Activated CD8-positive, alpha-beta memory T cell treated with anti-CD3 and anti-CD28 coated beads for 36 hours (primary cell): ENCODE measurements at regions not wholly inside any gene's neighbourhood (a gene's known extent, or its start where the extent isn't known, plus 50 kb on each side); places are given as distances from the start of the nearest gene placed in this dataset.
"Not testable (repeated sequence)": the region's sequence is repeated elsewhere in the genome, so short reads cannot be mapped to it uniquely, and the experiment has no call there.

Source experiments
- CTCF ChIA-PET: fragments of 350-600 bp; sonication (Branson Sonifier 250); formaldehyde crosslinking; loops from one replicate; lab custom pipeline; 2021; ENCODE audit warnings: antibody characterized with exemption; lab: Charles Lee
- POLR2A ChIA-PET: fragments of 350-600 bp; sonication (Branson Sonifier 250); formaldehyde crosslinking; loops from one replicate; lab custom pipeline; 2021; ENCODE audit warnings: antibody characterized with exemption; lab: Charles Lee

DNA sequence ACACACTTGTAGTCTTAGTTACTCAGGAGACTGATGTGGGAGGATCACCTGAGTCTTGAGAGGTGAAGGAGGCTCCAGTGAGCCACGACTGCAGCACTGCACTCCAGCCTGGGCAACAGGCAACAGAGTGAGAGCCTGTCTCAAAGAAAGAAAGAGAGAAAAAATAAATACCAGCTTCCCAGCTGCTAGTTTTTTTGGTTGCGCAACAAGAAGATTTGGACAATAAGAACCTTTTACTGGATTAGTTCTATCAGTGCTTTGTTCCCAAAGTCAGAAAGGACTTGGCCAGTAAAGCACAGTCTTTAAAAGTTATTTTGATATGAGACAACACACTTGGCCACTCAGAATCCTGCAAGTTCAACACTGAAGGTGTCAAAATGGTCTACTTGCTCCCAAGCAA lies 768.1 kb upstream of the LRFN5 start:
- ChIA-PET POLR2A (no interaction called here), CTCF (no interaction called here)

DNA sequence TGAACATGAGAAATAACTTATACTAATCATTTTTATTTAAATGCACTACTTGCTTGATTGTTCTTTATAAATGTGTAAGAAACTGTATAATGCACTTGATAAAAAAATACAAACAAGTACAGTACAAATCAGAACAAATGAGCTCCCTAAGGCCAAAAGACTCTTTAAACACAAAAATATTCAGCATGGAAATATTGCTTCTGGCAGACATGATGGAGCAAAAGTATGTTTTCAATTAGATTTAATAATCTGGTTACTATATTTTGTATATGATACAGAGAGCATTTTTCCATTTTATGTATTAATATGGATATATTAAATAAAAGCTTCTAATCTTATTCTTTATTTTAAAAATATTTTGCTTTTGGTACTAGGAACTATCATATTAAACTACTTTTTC lies 800.2 kb upstream of the LRFN5 start:
- CTCF ChIA-PET = no interaction called here
- POLR2A ChIA-PET = no interaction called here

DNA sequence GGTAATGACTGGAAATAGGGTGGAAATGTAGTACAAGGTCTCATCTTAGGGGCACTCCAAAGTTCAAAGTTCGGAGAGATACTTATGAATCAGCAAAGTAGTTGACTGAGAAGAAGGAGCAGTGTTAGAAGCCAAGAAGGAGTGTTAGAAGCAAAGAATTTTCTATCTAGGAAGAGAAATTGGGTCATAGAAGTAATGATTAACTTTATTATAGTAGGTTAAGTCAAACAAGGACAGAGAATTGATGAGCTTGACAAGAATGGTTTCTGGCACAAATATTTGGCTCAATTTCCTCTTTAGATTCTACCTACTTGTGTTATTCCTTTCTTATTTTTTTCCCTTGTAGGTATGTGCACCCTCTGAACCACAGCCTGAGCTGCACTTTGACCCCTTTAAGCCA lies 810.5 kb upstream of the LRFN5 start:
- ChIA-PET CTCF (no interaction called here), POLR2A (no interaction called here)

- ChIA-PET POLR2A (no interaction called here), CTCF (no interaction called here)
Measured at GRCh38 chr14:40784860-40785259, 821.8 kb upstream of the LRFN5 start.

GRCh38 chr14:40762685-40763084 lies 844.0 kb upstream of the LRFN5 start:
- POLR2A ChIA-PET = no interaction called here
- CTCF ChIA-PET = no interaction called here

DNA sequence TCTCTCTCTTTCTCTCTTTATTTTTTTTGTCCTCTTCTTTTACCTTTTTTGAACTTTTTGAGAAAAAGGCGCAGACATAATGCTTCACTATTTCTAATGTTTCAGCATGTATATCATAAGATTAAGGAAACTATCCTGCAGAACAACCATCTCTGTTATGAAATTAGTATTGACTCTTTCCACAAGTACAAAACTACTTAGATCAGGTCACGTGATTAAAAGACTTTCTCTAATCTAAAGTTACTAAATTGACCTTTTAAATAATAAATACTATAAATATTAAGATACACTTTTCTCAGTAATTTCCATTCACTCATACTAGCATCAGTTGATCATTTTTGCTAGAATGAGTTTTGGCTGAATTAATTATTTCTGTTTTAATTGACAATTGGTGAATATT lies 844.5 kb upstream of the LRFN5 start:
- CTCF ChIA-PET = no interaction called here
- POLR2A ChIA-PET = no interaction called here

- ChIA-PET CTCF (no interaction called here), POLR2A (no interaction called here)
Measured at GRCh38 chr14:40760704-40761103, 846.0 kb upstream of the LRFN5 start.

DNA sequence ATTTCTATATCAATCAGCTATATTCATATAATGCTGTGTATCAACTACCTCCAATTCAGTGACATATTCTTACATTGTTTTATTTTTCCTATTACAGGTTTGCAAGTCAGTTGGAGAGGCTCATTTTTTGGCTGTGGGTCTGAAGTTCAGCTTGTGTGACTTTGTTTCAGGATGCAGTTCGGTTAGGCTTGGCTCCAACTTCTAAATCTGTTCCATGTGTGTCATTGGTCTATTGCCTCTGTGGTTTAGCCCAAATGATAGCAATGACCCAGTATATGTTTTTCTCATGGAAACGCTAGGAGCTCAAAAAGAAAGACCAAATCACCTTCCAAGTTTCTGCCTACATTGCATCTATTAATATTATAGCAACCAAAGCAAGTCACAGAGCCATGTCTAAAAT lies 848.6 kb upstream of the LRFN5 start:
- POLR2A ChIA-PET = no interaction called here
- CTCF ChIA-PET = no interaction called here

DNA sequence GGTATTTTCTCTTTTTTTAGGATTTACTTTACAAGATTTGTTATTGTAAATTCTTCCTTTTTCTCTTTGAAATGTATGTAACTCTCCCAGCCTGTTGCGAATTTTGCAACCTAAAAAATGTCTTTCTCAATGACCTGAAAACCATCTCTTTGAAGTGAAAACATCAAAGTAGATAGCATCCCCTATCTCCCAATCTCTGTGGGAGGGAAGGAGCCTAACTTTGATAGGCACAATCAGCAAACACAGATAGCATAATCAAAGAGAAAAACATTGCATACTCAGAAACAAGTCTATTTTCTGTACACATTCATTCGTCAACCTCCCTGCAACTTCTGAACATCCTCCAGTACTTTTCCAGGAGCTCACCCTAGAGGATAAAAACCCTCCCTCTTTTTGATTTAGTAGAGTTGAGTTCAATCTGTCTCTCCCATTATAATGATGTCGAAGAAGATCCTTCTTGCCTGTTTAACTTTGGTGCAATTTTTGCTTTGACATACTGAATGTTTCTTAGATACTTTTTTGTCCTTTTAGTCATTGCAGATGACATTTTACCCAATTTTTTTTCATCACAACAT lies 849.2 kb upstream of the LRFN5 start:
- POLR2A ChIA-PET = no interaction called here
- CTCF ChIA-PET = no interaction called here

GRCh38 chr14:40733206-40733605 lies 873.5 kb upstream of the LRFN5 start:
- CTCF ChIA-PET = no interaction called here
- POLR2A ChIA-PET = no interaction called here

- CTCF ChIA-PET = no interaction called here
- POLR2A ChIA-PET = no interaction called here
Measured at GRCh38 chr14:40727107-40727506, 879.6 kb upstream of the LRFN5 start.

GRCh38 chr14:40713387-40713786 lies 893.3 kb upstream of the LRFN5 start:
- POLR2A ChIA-PET = no interaction called here

DNA sequence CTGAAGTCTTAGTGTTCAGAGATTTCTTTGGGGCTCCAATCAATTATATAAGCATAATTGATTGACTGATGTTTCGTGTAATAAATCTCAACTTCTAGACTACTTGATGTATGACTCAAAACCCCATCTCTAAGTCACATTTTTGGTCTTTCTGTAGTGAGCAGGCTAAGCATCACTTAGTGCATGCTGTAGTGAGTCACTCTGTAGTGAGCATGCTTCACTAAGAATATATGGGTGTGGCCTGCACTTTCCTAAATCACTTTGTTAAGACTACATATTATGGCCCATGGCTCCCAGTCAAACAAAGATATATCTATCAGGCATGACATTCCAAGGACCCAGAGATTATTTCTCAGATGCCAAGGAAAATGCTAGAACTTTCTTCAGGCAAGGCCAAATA lies 909.4 kb upstream of the LRFN5 start:
- CTCF ChIA-PET = no interaction called here

More at GRCh38 chr14:40713387-40713786, 893.3 kb upstream of the LRFN5 start:
- CTCF ChIA-PET = no interaction called here

GRCh38 chr14:40694023-40694422 lies 912.7 kb upstream of the LRFN5 start:
- ChIA-PET CTCF (no interaction called here), POLR2A (no interaction called here)

More for the DNA sequence above, 909.4 kb upstream of the LRFN5 start:
- POLR2A ChIA-PET = no interaction called here

DNA sequence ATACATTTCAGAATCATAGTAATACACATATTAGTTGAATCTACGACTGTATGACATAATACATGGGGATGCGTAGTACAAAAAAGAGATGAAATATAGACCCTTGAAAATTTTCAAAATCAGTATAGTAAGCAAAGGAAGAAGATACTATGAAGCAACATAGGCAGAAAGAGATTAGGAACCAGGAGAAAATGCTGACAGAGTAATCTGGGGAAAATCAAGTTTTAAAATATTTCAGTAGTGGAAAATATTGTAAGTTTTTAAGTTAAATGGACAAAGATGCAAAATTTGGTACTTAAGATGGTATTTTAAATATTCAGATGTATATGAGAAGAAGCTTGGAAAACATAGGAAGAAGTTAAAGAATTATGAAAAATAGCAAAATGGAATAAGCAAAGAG lies 915.6 kb upstream of the LRFN5 start:
- POLR2A ChIA-PET = no interaction called here
- CTCF ChIA-PET = no interaction called here

DNA sequence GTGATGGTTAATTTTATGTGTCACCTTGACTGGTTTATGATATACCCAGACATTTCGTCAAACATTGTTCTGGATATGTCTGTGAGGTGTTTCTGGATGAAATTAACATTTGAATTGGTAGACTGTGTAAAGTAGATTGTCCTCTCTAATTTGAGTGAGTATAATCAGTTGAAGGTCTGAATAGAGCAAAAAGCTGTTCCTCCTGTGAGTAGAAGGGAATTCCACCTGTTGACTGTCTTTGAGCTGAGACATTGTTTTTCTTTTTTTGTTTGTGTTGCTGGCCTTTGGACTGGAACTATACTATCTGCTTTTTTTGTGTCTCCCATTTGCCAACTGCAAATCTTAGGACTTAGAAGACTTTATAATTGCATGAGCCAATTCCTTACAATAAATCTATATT lies 920.9 kb upstream of the LRFN5 start:
- POLR2A ChIA-PET = no interaction called here
- CTCF ChIA-PET = no interaction called here

- ChIA-PET CTCF (no interaction called here), POLR2A (no interaction called here)
Measured at GRCh38 chr14:40684328-40684727, 922.3 kb upstream of the LRFN5 start.

- POLR2A ChIA-PET = no interaction called here
Measured at GRCh38 chr14:40682131-40682913, 924.4 kb upstream of the LRFN5 start.

GRCh38 chr14:40679256-40679655 lies 927.4 kb upstream of the LRFN5 start:
- ChIA-PET CTCF (no interaction called here), POLR2A (no interaction called here)

More at GRCh38 chr14:40682131-40682913, 924.4 kb upstream of the LRFN5 start:
- CTCF ChIA-PET = no interaction called here

DNA sequence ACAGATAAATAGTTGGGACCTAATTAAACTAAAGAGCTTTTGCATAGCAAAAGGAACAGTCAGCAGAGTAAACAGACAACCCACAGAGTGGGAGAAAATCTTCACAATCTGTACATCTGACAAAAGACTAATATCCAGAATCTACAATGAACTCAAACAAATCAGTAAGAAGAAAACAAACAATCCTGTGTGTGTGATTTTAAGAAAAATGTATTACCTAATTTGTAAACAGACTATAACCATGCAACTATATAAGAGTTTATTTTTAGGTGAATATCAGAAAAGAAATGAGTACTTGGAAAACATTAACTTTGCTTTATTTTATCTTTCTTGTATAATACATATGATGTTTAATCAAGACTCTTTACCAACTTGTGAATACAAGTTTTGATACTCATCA lies 929.5 kb upstream of the LRFN5 start:
- CTCF ChIA-PET, POLR2A ChIA-PET: not testable (repeated sequence)

DNA sequence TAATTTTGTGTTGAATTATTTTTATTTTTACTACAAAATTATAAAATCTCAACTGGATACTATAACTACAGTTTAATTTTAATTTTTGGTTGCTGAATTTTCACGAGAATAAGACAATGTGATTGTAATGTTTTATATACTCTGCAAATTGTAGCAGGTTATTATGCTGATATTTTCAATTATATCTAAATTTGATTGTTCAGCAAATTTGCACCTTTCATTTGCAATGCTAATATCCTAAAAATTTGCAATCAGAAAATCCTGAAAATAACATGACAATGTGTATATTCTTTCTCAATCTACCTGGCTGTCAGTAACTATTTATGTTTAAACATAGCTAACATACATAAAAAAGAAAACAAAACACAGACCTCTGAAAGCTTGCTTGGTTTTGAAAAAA lies 932.2 kb upstream of the LRFN5 start:
- ChIA-PET POLR2A (no interaction called here), CTCF (no interaction called here)

GRCh38 chr14:40656311-40656710 lies 950.4 kb upstream of the LRFN5 start:
- CTCF ChIA-PET = no interaction called here
- POLR2A ChIA-PET = no interaction called here
